A549 (cell line): ENCODE measurements at regions not wholly inside any gene's neighbourhood (a gene's known extent, or its start where the extent isn't known, plus 50 kb on each side); places are given as distances from the start of the nearest gene placed in this dataset.

Experiments used
- ATAC-seq, 2 experiments: fragments of 200-7000 bp in 1 of 2; fragments of >200 bp in 1 of 2; cut with Nextera tagmentation in 1 of 2; cut with Tn5 transposase in 1 of 2; 3 replicates each; pipeline versions ENCODE4 v1.8.0 to v1.9.1; 2018 to 2020; ENCODE audit warnings: mild to moderate bottlenecking in 1 of 2, moderate library complexity in 1 of 2
- CTCF ChIA-PET: fragments of 300-600 bp; sonication (Branson Sonifier 250); formaldehyde crosslinking; extraction: SDS; loops from one replicate; lab custom pipeline; 2021; ENCODE audit warnings: antibody characterized with exemption, inconsistent platforms; lab: Yijun Ruan, JAX
- POLR2A ChIA-PET: fragments of 350-600 bp; formaldehyde crosslinking; extraction: SDS; loops from one replicate; lab custom pipeline; 2021; ENCODE audit warnings: antibody characterized with exemption, inconsistent platforms; lab: Yijun Ruan, JAX
- DNase-seq, 2 experiments: peaks; one replicate each; pipeline versions ENCODE4 v3.0.0 to v3.0.0-alpha.2; 2011 to 2016; ENCODE audit warnings: low read depth in 1 of 2, low spot score in 1 of 2
- FAIRE-seq: peaks from 2 replicates; lab custom pipeline; 2011; peaks lifted over from hg19 to GRCh38; lab: Jason Lieb, UNC
- H3K27ac ChIP-seq, 2 experiments: fragments of >200 bp; sonication (Bioruptor Twin); formaldehyde crosslinking; 3 replicates each; pipeline ENCODE4 v1.5.1; 2016 to 2017
- H3K4me1 ChIP-seq: fragments of >200 bp; sonication (Bioruptor Twin); formaldehyde crosslinking; 3 replicates; pipeline ENCODE4 v1.6.1; 2016
- H3K4me2 ChIP-seq: fragments of >200 bp; sonication (Bioruptor Twin); formaldehyde crosslinking; 3 replicates; pipeline ENCODE4 v1.6.1; 2016
- H3K4me3 ChIP-seq: fragments of >200 bp; sonication (Bioruptor Twin); formaldehyde crosslinking; 3 replicates; pipeline ENCODE4 v1.5.1; 2016
- H3K9me3 ChIP-seq: fragments of >200 bp; sonication (Bioruptor Twin); formaldehyde crosslinking; 3 replicates; pipeline ENCODE4 v1.6.1; 2016
- ATOH8 ChIP-seq: fragments of 250-450 bp; sonication (Bioruptor Pico); IDR thresholded peaks from 2 replicates; pipeline ENCODE4 v1.5.0; 2020; ENCODE audit warnings: low read depth, mild to moderate bottlenecking, moderate library complexity
- CHD2 ChIP-seq: fragments of 150-350 bp; IDR thresholded peaks from 2 replicates; pipeline ENCODE4 v1.6.1; 2014; ENCODE audit warnings: low read length; ENCODE audit not compliant: partially characterized antibody
- E2F6 ChIP-seq: IDR thresholded peaks from 2 replicates; pipeline ENCODE4 v1.6.1; 2012; ENCODE audit warnings: low read depth, borderline replicate concordance
- EHF ChIP-seq: fragments of 250-450 bp; sonication (Bioruptor Pico); IDR thresholded peaks from 2 replicates; pipeline ENCODE4 v1.5.0; 2020; ENCODE audit warnings: mild to moderate bottlenecking
- EHMT2 ChIP-seq: fragments of 200-600 bp; sonication (generic); IDR thresholded peaks from 2 replicates; pipeline ENCODE4 v1.6.1; 2016; ENCODE audit warnings: antibody characterized with exemption, low read depth, mild to moderate bottlenecking, moderate library complexity
- ESRRA ChIP-seq: fragments of 150-350 bp; IDR thresholded peaks from 2 replicates; pipeline ENCODE4 v1.6.1; 2014; ENCODE audit warnings: mild to moderate bottlenecking, low read length, borderline replicate concordance
- FOSB ChIP-seq: fragments of 250-450 bp; sonication (Bioruptor Pico); IDR thresholded peaks from 2 replicates; pipeline ENCODE4 v1.5.0; 2020; ENCODE audit warnings: mild to moderate bottlenecking, moderate library complexity
- FOSL2 ChIP-seq, 2 experiments: fragments of 450-650 bp in 1 of 2; fragments of >200 bp in 1 of 2; sonication (Bioruptor Twin) in 1 of 2; formaldehyde crosslinking; IDR thresholded peaks; 2 replicates each; pipeline versions ENCODE4 v1.5.0 to v1.6.1; 2016 to 2020; ENCODE audit warnings: mild to moderate bottlenecking in 1 of 2, moderate library complexity in 1 of 2
- HDAC2 ChIP-seq: fragments of 200-600 bp; sonication (generic); IDR thresholded peaks from 2 replicates; pipeline ENCODE4 v1.6.1; 2016
- HES2 ChIP-seq: fragments of >200 bp; sonication (Bioruptor Twin); formaldehyde crosslinking; IDR thresholded peaks from 2 replicates; pipeline ENCODE4 v1.6.1; 2016
- HEYL ChIP-seq: fragments of 250-450 bp; sonication (Bioruptor Pico); IDR thresholded peaks from 2 replicates; pipeline ENCODE4 v1.8.0; 2021; ENCODE audit warnings: mild to moderate bottlenecking, moderate library complexity
- HMGXB4 ChIP-seq: fragments of 250-450 bp; sonication (Bioruptor Pico); IDR thresholded peaks from 2 replicates; pipeline ENCODE4 v1.5.0; 2021; ENCODE audit warnings: mild to moderate bottlenecking, moderate library complexity, borderline replicate concordance
- JUNB ChIP-seq: fragments of >200 bp; sonication (Bioruptor Twin); formaldehyde crosslinking; IDR thresholded peaks from 2 replicates; pipeline ENCODE4 v1.6.1; 2016
- KDM1A ChIP-seq: fragments of 200-600 bp; sonication (generic); IDR thresholded peaks from 2 replicates; pipeline ENCODE4 v1.6.1; 2016; ENCODE audit warnings: low read depth, mild to moderate bottlenecking
- NFE2L2 ChIP-seq: fragments of 150-350 bp; conservative IDR thresholded peaks from 2 replicates; pipeline ENCODE4 v1.6.1; 2014; ENCODE audit warnings: low read length
- POLR2A ChIP-seq: IDR thresholded peaks from 2 replicates; pipeline ENCODE4 v1.6.1; 2012; ENCODE audit warnings: mild to moderate bottlenecking, low read length
- SMC3 ChIP-seq: fragments of >200 bp; sonication (Bioruptor Twin); formaldehyde crosslinking; IDR thresholded peaks from 3 replicates; pipeline ENCODE4 v1.6.1; 2018; ENCODE audit warnings: inconsistent platforms
- SREBF2 ChIP-seq: fragments of 450-650 bp; IDR thresholded peaks from 2 replicates; pipeline ENCODE4 v1.6.1; 2014; ENCODE audit warnings: mild to moderate bottlenecking, moderate library complexity
- TFCP2L1 ChIP-seq: fragments of 250-450 bp; sonication (Bioruptor Pico); IDR thresholded peaks from 2 replicates; pipeline ENCODE4 v1.5.0; 2021; ENCODE audit warnings: mild to moderate bottlenecking
- TP53 ChIP-seq: fragments of 250-450 bp; sonication (Bioruptor Pico); IDR thresholded peaks from 2 replicates; pipeline ENCODE4 v1.5.0; 2021; ENCODE audit warnings: mild to moderate bottlenecking, moderate library complexity
- USF2 ChIP-seq: fragments of 450-650 bp; IDR thresholded peaks from 2 replicates; pipeline ENCODE4 v1.6.1; 2014; ENCODE audit warnings: antibody characterized with exemption
- ZC3H11A ChIP-seq: fragments of 450-650 bp; IDR thresholded peaks from 2 replicates; pipeline ENCODE4 v1.6.1; 2014; ENCODE audit warnings: antibody characterized with exemption, mild to moderate bottlenecking
- ZFP36 ChIP-seq: fragments of 450-650 bp; IDR thresholded peaks from 2 replicates; pipeline ENCODE4 v1.6.1; 2014; ENCODE audit warnings: borderline replicate concordance; ENCODE audit not compliant: partially characterized antibody
- ZSCAN20 ChIP-seq: fragments of 250-450 bp; sonication (Bioruptor Pico); IDR thresholded peaks from 2 replicates; pipeline ENCODE4 v1.8.0; 2022; ENCODE audit warnings: mild to moderate bottlenecking, moderate library complexity
- WGBS: methylation state at CpG from one replicate; pipeline ENCODE4 v1.1.6; 2017; ENCODE audit errors: missing lambda C conversion rate; 5-methylcytosine and 5-hydroxymethylcytosine counted together

GRCh38 chr4:90071289-90072235, 55.6 kb upstream of the CCSER1 start:
- 6% methylated on average over 11 of the region's 11 CpGs for WGBS
- POLR2A ChIA-PET, result no interaction called here
- Histone ChIP-seq H3K9me3 (no peaks in the 10 kb centered on the region), H3K4me1 (no peaks in the 10 kb centered on the region), H3K27ac (no peak overlapping the region), H3K4me2 (no peak overlapping the region), H3K4me3 (no peak overlapping the region)
- DNase-seq (no peak), FAIRE-seq (no peak), ATAC-seq (no peak)
- TF ChIP-seq ESRRA (no peak), FOSB (CRISPR knock-in tag) (no peak), HDAC2 (no peak), HMGXB4 (CRISPR knock-in tag) (no peak), HEYL (CRISPR knock-in tag) (no peak), ZC3H11A (no peak), EHF (CRISPR knock-in tag) (no peak), ATOH8 (no peak), KDM1A (no peak), JUNB (no peak), EHMT2 (no peak), HES2 (no peak), CHD2 (no peak), E2F6 (no peak), USF2 (no peak), ZSCAN20 (CRISPR knock-in tag) (no peak), ZFP36 (no peak), SREBF2 (no peak)
- CTCF ChIA-PET, result interaction anchor here (0.6 kb wide), 1 partner anchor 81 kb away, joined by 4 read pairs; no protein-coding TSS in a partner anchor

- ATAC-seq (no peak), FAIRE-seq (no peak), DNase-seq (no peak)
- Histone ChIP-seq H3K4me2 (no peak overlapping the region), H3K4me1 (no peaks in the 10 kb centered on the region), H3K4me3 (no peak overlapping the region), H3K27ac (no peak overlapping the region), H3K9me3 (no peaks in the 10 kb centered on the region)
- POLR2A ChIA-PET, result no interaction called here
- 7% methylated on average over 3 of the region's 3 CpGs for WGBS
- TF ChIP-seq USF2 (no peak), POLR2A (no peak), SMC3 (no peak), TFCP2L1 (CRISPR knock-in tag) (no peak), FOSL2 (IDR thresholded peaks at IDR 0.05) (no peak), FOSL2 (CRISPR knock-in tag; IDR thresholded peaks at IDR 0.05) (no peak), NFE2L2 (no peak), TP53 (CRISPR knock-in tag) (no peak)
- CTCF ChIA-PET, result interaction anchor here (0.5 kb wide), 1 partner anchor 1578 kb away, joined by 3 read pairs; no protein-coding TSS in a partner anchor
These were observed 52.8 kb upstream of the CCSER1 start for GRCh38 chr4:90074322-90074886.
